ENCODE measurements at regions not wholly inside any gene's neighbourhood (a gene's known extent, or its start where the extent isn't known, plus 50 kb on each side); places are given as distances from the start of the nearest gene placed in this dataset.
A peak's percentile ranks its signal among the peaks of the same experiment; 100 is the strongest.

DNA sequence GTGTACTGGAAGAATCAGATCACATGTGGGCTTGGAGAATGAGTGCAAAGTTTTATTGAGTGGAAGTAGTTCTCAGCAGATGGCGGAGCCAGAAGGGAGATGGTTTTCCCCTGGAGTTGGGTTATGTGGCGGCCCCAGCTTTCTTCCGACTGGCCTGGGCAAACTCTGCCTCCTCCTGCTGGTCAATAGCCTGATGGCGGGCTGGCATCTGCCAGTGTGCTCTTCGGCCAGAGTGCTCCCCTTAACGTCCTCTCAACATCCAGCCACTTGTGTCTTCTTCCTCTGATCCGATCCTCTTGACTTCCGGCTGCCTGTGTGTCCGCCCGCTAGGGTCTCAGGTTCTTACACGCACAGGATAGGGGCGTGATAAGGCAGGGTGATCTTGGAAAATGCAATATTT is 741.3 kb downstream of the RNF144A start:
- FAIRE-seq: no peak

DNA sequence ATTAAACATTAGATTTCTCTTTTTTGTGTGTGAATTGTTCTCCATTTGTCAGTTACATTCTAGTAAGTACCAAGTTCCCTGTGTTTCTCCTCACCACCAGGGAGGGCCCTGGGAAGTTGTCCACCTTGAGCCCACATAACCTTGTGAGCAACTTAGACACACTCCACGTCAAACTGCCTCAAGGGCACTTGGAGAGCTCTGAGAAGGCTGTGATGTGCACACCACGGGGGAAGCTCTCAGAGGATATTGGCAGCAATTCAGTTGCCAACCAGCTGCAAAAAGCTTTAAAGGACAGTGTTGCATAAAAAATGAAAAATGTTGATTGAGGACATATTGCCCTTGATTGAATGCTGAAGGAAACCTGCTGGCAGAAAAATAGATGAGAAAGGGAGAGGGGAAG is 743.6 kb downstream of the RNF144A start:
- no peak for FAIRE-seq
- no peak for DNase-seq (ENCODE audit: insufficient read length, low spot score)

More for the DNA sequence above, 741.3 kb downstream of the RNF144A start:
- DNase-seq (ENCODE audit: insufficient read length, low spot score): no peak

DNA sequence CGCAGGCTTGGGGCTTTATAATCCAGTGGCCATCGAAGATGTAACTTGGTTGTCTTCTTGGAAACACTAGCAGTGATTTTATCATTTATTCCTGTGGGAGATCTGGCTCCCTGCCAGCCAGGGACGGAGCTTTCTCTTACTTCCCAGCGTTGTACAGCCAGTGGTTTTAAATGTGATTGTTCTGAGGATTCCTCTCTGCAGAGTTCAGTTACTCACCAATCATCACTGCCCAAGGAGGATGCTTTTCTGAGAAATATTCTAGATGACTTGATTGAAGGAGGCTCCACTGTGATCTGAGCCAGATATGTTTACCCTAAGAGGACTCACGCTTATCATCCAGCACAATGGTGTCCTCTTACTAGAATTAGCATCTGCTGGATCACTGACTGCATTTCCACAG is 744.3 kb downstream of the RNF144A start:
- FAIRE-seq (no peak), DNase-seq (ENCODE audit: insufficient read length, low spot score) (no peak)

DNA sequence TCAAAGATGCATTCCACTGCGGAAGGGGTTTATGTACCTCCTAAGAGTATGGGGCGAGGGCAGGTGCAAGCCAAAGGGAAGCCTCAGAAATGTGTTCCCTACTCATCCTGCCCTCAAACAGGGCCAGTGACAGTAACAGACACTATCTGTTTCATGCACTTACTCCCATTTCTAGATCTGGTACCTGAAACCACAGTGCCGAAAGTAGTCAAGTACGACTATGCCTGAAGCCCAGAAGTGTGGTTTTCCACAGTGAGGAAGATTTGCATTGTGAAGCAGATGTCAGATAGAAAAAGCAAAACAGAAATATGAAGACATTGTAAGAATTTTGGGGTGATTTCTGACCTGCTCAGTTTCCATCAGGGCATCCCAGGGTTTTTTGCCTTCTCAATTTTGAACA is 748.7 kb downstream of the RNF144A start:
- no peak for DNase-seq (ENCODE audit: insufficient read length, low spot score)
- no peak for FAIRE-seq

DNA sequence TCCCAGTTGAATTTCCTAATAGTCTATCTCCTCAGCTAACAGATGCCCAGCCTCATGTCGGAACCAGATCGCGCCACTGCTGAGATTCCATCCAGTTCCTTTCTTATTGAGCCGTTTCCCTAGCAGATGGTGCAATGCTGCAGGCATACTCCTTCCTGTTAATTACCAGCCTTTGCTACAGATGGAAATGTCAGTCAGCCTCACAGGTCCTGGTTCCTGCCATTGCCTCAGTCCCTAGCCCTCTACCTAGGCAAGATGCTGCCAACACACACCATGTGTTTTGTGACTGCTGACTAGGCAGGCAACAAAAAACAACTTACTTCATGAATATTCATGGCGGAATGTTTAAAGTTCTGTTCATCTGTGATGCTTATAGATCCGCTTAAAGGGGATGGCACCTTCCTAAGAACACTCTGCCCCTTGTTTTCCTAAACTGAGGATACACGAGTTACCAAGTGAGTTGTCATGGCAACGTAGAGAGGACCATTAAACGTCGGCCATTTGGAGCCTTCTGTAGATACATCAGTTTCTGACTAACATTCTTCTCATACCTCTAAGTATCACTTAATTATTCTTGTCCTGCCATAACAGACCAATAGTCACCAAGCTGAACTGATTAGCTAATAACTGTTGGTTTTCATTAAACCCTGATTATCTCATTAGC is 749.5 kb downstream of the RNF144A start:
- no peak for DNase-seq (ENCODE audit: insufficient read length, low spot score)
- FAIRE-seq: no peak

DNA sequence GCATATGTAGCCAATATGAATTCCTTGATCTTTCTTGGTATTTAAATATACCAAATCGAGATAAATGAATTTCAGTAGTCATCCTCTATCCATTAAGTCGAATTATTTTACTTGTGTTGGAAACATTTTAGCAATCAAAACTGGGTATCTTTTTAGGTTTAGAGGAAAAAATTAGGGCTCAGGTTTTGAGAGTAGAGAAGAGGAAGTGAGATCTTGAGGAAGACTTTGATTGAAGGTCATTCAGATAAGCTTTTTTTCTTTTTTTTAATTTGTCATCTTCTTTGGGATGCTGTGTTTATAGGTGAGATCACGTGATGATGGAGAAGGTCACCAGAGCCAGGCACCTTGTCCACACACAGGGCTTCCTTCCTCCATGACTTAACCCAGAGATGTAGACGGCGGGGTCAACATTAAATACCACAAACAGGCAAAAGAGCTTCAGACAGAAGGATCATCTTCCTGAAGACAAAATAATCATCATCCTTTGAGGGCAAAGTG is 750.1 kb downstream of the RNF144A start:
- DNase-seq (ENCODE audit: insufficient read length, low spot score) (no peak), FAIRE-seq (no peak)

DNA sequence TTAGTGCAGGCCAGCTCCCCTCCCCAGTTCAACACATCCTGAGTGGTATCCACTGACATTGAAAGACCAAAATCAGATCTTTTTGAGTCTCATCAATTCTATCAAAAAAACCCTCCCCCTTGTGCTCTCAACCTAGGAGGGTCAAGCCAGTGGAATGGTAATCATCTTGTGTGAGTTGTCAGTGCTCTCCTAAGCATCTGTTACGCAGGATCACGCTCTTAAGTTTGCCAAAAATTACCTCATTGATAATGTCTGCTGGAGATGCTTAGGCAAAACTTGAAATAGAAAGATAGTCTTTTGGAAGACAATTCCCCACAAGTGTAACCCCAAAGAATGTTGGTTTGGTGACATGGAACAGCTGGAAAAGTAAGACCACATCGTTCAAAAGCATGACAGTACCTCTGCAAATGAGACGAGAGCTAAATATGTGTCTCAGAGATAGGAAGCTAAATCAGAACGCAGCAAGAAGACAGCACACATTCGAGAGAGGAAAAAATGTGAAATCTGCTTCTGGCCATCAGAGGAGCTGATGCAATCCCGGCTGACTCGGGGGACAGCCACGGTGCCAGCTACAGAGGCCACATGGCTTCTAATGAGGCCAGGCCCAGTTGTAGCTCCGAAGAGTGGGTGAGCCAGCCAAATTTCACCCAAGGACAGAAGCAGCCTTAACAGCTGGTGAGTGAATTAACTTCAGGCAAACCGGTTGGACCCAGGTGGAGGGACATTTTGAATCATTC is 753.9 kb downstream of the RNF144A start:
- FAIRE-seq: no peak
- DNase-seq (ENCODE audit: insufficient read length, low spot score): no peak

DNA sequence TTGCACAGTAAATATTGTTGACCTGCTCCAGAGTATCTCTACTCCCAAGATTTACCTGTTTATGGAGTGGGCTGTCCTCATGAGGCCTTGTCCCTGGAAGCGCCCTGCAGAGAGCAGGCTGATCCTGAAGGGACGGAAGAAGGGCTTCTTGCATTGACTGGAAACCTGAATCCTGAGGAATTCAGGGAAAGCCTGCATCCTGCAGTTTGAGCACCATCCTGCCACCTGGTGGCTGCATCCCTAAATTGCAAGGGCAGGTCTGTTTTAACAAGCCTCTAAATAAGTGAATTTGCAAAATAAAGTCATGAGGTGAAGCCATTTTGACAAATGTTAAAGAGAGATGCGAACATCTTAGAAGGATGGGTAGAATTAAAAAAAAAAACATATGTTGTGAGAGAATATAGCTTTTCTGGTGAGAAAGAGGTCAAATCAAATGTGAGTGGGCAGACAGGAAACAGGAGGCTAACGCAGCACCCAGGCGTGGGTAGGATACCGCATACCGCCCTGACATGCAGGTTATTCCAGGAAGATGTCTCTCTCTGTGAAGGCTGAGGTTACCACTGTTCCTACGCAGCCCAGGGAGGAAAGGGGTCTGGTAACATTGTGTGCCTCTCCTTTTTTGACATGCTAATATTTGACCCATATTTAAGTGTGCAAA is 754.9 kb downstream of the RNF144A start:
- DNase-seq (ENCODE audit: insufficient read length, low spot score): peak; percentile 12
- no peak for FAIRE-seq

DNA sequence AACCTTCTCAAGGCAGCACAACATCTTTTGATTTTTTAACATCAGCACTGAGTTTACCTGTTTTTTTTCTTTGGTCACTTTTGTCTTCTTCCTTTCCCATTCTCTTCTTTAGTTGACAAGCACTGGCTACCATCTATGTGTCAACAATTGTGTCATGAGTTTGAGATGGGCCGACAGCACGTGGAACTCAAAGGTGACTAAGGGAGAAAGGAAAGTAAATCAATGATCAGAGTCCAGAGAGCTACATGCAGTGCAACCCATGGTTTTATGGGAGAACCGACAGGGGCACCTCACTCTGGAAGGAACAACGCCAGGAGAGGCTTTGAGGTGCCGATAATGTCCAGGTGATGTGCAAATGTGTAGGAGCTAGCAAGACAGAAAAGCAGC is 755.5 kb downstream of the RNF144A start:
- DNase-seq (ENCODE audit: insufficient read length, low spot score) (no peak), FAIRE-seq (no peak)

DNA sequence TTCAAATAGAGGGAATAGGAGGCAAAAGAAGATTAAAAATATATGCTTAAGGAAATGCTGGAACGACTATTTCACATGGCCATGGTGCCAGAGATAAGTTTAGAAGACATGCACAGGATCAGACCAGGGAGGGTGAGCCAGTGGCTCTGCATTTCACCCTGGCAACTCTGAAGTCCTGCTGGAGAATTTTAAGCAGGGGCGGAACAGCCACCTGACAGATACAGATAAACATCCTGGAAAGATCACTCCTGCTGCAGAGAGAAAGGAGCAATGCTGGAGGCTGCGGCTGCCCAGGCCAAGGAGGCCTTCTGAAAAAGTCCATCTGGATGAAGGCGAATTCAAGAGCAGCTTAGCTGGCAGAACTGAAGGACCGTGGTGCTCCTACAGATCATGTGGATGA is 755.9 kb downstream of the RNF144A start:
- no peak for DNase-seq (ENCODE audit: insufficient read length, low spot score)

DNA sequence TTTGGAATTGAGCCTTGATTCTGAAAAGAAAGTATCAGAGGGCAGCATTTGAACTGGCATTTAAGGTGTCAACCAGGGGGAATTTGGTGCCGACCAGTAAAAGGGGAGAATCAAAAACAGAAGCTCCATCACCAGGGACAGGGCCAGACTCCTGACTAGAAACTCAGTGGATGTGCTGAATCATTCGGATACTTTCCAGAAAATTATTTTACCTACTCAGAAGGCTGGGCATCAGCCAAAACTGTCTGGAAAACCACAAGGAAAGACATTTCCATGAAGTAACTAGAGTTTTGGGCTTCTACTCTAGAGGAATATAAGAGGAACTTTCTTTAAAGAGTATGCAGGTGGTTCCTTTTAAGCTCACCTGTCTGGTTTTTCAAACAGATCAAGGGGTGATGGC is 756.6 kb downstream of the RNF144A start:
- DNase-seq (ENCODE audit: insufficient read length, low spot score) (no peak), FAIRE-seq (no peak)

More for the DNA sequence above, 755.9 kb downstream of the RNF144A start:
- FAIRE-seq: no peak

DNA sequence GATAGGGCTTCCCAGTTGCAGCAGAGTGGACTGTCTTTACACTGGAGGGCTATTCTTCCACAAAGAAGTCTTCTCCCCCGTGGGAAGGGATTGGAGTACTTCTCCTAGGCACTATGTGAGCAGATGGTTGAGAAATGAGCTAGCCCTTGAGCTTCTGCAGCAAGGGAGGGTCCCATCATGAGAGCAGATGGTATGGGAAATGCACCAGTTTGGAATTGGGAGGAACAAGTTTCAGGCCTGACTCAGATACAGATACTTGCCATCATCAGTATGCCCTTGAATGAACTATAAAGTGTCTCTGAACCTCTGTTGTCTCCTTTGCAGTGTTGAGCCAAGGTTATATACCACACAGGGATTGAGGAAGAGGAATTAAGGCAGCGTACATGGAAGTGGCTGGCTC is 757.4 kb downstream of the RNF144A start:
- FAIRE-seq (no peak), DNase-seq (ENCODE audit: insufficient read length, low spot score) (no peak)

DNA sequence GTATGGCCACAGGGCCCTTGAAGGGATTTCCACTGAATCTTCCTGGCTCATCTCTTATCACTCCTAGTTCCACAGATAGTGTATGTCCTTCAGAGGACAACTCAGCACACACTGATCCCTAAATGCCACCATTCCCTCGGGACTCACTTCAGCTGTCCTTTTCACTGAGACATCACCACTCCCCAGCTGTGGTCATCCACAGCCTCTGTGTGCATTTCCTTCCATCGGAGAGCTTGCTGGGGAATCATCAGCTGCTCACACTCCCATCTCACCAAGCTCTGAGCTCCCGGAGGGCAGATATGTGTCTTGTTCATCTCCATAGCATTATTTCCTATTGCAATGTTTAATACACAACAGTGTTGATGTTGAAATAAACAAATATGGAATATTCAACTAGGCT is 759.5 kb downstream of the RNF144A start:
- DNase-seq (ENCODE audit: insufficient read length, low spot score) (no peak), FAIRE-seq (no peak)

DNA sequence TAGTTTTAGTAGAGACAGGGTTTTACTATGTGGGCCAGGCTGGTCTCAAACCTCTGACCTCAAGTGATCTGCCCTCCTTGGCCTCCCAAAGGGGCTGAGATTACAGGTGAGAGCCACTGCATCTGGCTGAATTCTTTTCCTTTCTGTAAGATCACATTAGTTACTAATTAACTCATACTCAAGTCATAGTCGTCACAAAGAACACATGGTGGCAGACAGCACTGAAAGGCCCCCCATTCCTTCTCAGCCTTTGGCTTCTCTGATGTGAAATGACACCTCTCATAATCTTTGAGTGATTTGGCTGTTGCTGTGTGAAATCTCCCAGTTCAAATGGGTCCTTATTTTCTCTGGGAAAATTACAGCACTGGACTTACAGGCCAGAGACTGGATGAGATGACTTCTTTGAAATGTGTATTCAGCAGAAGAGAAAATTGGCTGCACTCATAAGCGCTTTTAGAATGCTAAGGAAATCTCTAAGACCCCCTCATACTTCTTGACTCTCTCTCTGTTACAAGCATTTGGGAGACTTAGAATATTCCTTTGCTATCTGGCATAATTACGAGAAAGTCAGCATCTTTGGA is 764.8 kb downstream of the RNF144A start:
- DNase-seq (ENCODE audit: insufficient read length, low spot score) (no peak), FAIRE-seq (no peak)

DNA sequence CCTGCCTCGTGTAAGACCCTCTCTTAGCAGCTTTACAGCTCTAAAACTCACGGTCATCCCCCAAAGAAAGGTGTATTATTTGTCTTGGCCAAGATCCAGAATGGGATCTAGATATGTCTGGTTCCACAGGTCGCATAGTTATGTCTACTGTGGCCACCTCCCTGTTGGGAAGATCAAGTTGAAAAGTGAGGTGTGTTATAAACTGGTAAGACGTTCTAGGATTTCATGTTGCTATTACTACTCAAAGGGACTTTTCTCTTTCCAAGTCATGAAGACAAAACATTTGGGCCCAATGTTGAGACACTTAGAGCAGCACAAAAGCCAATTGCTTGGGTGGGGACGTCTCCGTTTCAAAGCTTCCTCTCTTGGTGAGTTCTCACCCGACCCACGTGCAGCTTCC is 766.0 kb downstream of the RNF144A start:
- DNase-seq (ENCODE audit: insufficient read length, low spot score) (no peak), FAIRE-seq (no peak)

DNA sequence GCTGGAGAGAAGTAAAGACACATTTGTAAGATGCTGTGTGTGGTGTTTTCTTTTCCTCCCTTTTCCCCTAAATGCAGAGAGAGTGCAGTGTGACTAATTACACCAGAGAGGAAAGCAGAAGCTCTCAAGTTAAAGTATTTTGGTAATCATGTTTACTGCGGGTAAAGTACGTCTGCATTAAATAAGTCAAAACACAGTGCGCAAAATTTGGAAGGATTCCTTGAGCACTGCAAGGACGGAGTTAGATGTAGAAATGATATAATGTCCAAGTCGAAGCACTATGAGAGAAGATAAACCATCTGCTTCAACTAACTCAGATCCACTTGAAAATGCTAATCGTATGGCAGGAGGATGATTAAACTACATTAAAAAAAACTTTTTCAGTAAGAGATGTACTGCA is 766.5 kb downstream of the RNF144A start:
- DNase-seq (ENCODE audit: insufficient read length, low spot score): no peak
- no peak for FAIRE-seq

DNA sequence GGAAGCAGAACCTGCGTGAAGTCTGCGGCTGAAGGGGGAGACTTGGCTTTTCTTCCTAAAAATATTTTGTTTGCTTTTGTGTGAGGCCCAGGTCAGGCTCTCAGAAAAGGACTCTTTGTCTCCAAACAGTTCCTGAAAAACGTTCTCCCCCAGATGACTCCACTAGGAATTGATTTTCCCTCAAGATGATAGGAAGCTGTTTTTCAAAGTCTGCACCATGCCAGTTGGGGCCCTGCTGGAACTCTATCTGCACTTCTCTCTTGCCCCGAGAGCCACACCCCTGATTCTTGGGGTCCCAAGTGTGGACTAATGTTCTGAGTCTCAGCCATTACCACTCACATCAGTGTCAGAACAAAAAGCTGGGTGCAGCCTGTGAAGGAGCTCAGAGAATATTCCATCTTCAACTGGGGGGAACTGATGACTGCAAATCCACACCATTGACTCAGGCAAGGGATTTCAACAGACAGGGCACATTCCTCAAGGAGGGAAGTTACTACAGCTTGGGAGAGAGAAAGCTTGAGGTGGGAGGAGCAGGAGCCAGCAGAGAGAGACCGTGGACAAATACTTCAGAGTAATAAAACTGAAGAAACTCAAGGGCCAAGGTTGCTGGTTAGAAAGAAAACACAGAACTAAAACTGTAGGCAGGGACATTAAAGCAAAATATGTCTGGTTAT is 768.3 kb downstream of the RNF144A start:
- FAIRE-seq: no peak
- no peak for DNase-seq (ENCODE audit: insufficient read length, low spot score)

DNA sequence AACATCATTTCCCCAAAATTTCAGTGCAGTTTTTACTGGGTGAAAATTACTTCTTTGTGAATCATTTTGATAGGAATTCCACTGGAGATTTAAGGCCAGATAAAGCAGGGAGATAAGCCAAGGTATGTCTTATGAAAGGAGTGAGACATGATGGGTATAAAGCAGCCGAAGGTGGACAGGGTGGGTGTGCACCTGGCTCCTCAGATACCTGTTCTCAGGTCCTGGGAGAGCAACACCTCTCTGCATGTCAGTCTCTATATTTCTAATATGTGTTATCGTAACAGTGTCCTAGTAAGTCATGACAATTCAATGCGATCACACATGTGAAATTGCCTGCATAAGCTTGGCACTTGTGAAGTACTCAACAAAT is 768.8 kb downstream of the RNF144A start:
- no peak for DNase-seq (ENCODE audit: insufficient read length, low spot score)
- FAIRE-seq: no peak

DNA sequence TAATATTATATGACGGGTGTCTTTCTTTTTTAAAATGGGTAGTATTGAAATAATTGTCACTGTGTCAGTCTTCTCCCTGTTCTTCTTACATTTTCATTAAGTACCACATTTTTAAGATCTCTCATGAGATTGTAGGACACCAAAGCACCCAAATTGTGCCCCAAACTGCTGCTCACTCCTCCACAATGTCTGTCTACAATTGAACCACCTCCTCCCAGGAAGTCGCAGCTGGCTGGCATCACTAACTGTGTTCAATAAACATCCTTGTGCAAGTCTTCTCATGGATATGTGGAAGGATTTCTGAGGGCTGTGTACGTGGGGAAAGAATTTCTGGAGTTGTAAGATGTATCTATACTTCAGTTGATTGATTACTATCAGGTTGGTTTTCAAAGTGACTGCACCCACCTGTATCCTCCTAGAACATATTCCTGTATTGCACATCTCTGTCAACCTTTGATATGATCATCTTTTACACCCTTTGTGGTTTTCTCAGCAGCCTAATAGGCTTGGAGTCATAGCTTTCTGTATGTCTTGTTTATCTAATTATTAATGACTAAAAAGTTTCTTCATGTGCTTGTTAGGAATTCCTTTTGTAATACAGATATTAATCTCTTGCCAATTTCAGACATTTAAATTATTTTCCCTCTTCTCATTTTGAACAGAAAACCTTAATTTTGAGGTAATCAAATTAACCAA is 774.9 kb downstream of the RNF144A start:
- DNase-seq (ENCODE audit: insufficient read length, low spot score) (no peak), FAIRE-seq (no peak)

DNA sequence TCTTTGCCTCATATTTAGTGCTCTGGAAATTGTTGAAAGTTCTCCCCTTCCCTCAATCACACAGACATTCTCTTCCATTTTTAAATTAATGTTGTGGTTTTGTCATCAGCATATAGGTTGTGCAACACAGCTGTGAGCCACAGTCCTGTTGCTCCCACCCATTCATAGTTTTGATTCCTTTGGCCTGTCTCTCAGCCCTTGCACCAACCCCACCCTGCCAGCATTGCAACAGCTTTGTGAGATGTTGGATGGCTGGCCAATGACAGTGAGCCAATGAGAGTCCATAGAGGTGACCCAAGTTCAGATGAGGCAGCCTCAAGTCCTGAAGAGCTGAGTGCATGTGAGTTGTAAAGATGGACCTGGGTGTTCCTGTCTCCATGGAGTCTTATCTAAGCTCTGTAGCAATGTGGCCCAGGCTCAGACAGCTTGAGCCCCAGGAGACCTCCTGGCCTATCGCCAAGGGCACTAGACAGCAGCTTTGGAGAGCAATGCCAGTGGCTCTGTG is 775.5 kb downstream of the RNF144A start:
- no peak for DNase-seq (ENCODE audit: insufficient read length, low spot score)
- no peak for FAIRE-seq

Data from GM19239 (cell line).